Right atrium auricular region (tissue), 2 donors: ENCODE measurements at regions not wholly inside any gene's neighbourhood (a gene's known extent, or its start where the extent isn't known, plus 50 kb on each side); places are given as distances from the start of the nearest gene placed in this dataset.

Experiments used
- DNase-seq: peaks from one replicate; pipeline ENCODE4 v3.0.0-alpha.2; 2019; ENCODE audit warnings: low spot score
- H3K27ac ChIP-seq, 2 donors: fragments of 200-600 bp; sonication (generic); 1 replicate in 1 of 2; 2 replicates in 1 of 2; pipeline ENCODE4 v1.5.1; 2016 to 2019
- H3K27me3 ChIP-seq, 2 donors: fragments of 200-600 bp; sonication (generic); one replicate each; pipeline versions ENCODE4 v1.5.1 to v1.6.0; 2017 to 2019
- H3K36me3 ChIP-seq: fragments of 200-600 bp; sonication (generic); one replicate; pipeline ENCODE4 v1.5.1; 2016
- H3K4me1 ChIP-seq, 2 donors: fragments of 200-600 bp; sonication (generic); one replicate each; pipeline versions ENCODE4 v1.5.1 to v1.6.0; 2017 to 2019
- H3K4me3 ChIP-seq, 2 donors: fragments of 200-600 bp; sonication (generic); 1 replicate in 1 of 2; 2 replicates in 1 of 2; pipeline ENCODE4 v1.5.1; 2017 to 2019; ENCODE audit warnings: mild to moderate bottlenecking in 1 of 2, moderate library complexity in 1 of 2
- H3K9me3 ChIP-seq, 2 donors: fragments of 200-600 bp; sonication (generic); one replicate each; pipeline ENCODE4 v1.5.1; 2019
- CTCF ChIP-seq, 2 donors: fragments of 200-600 bp; sonication (generic); IDR thresholded peaks; one replicate each; pipeline ENCODE4 v1.5.1; 2019; ENCODE audit warnings: antibody characterized with exemption in 2 of 2

- Histone ChIP-seq H3K4me3 (no peak overlapping the region), H3K27me3 (no peaks in the 10 kb centered on the region)
- DNase-seq, result no peak
Measured at GRCh38 chr2:142316049-142316448, 185.2 kb upstream of the LRP1B start.

GRCh38 chr2:142315346-142315745, 184.5 kb upstream of the LRP1B start:
- no peaks in the 10 kb centered on the region for H3K27me3 ChIP-seq
- no peaks in the 10 kb centered on the region for H3K36me3 ChIP-seq
- no peak overlapping the region for H3K4me3 ChIP-seq
- TF ChIP-seq CTCF (IDR thresholded peaks at IDR 0.05), result no peak
- no peaks in the 10 kb centered on the region for H3K9me3 ChIP-seq
- no peak overlapping the region for H3K27ac ChIP-seq
- DNase-seq, result no peak
- H3K4me1 ChIP-seq, result no peaks in the 10 kb centered on the region

More at GRCh38 chr2:142316049-142316448, 185.2 kb upstream of the LRP1B start:
- no peaks in the 10 kb centered on the region for H3K9me3 ChIP-seq
- TF ChIP-seq CTCF (IDR thresholded peaks at IDR 0.05), result no peak
- no peaks in the 10 kb centered on the region for H3K4me1 ChIP-seq
- no peaks in the 10 kb centered on the region for H3K36me3 ChIP-seq
- no peak overlapping the region for H3K27ac ChIP-seq

GRCh38 chr2:142314164-142314563, 183.3 kb upstream of the LRP1B start:
- no peak overlapping the region for H3K4me3 ChIP-seq
- H3K27ac ChIP-seq, result no peak overlapping the region
- H3K4me1 ChIP-seq, result no peaks in the 10 kb centered on the region
- no peak for DNase-seq
- H3K9me3 ChIP-seq, result no peaks in the 10 kb centered on the region
- no peaks in the 10 kb centered on the region for H3K36me3 ChIP-seq
- no peaks in the 10 kb centered on the region for H3K27me3 ChIP-seq
- TF ChIP-seq CTCF (IDR thresholded peaks at IDR 0.05), result no peak

GRCh38 chr2:142310530-142310929, 179.7 kb upstream of the LRP1B start:
- Histone ChIP-seq H3K4me3 (no peak overlapping the region), H3K36me3 (no peaks in the 10 kb centered on the region), H3K4me1 (no peaks in the 10 kb centered on the region), H3K27ac (no peak overlapping the region), H3K27me3 (no peaks in the 10 kb centered on the region), H3K9me3 (no peaks in the 10 kb centered on the region)
- no peak for TF ChIP-seq CTCF (IDR thresholded peaks at IDR 0.05)
- DNase-seq, result no peak

GRCh38 chr2:142308744-142309143, 177.9 kb upstream of the LRP1B start:
- Histone ChIP-seq H3K9me3 (no peaks in the 10 kb centered on the region), H3K27ac (no peak overlapping the region), H3K4me1 (no peaks in the 10 kb centered on the region), H3K4me3 (no peak overlapping the region), H3K36me3 (no peaks in the 10 kb centered on the region), H3K27me3 (no peaks in the 10 kb centered on the region)
- no peak for DNase-seq
- TF ChIP-seq CTCF (IDR thresholded peaks at IDR 0.05), result no peak

GRCh38 chr2:142307616-142308115, 176.8 kb upstream of the LRP1B start:
- Histone ChIP-seq H3K27me3 (no peaks in the 10 kb centered on the region), H3K4me1 (no peaks in the 10 kb centered on the region), H3K36me3 (no peaks in the 10 kb centered on the region), H3K27ac (no peak overlapping the region), H3K9me3 (no peaks in the 10 kb centered on the region), H3K4me3 (no peak overlapping the region)
- DNase-seq, result no peak
- no peak for TF ChIP-seq CTCF (IDR thresholded peaks at IDR 0.05)
